DND-41 (cell line): ENCODE measurements at regions not wholly inside any gene's neighbourhood (a gene's known extent, or its start where the extent isn't known, plus 50 kb on each side); places are given as distances from the start of the nearest gene placed in this dataset.

Source experiments
- ATAC-seq: fragments of 200-7000 bp; cut with Tn5 transposase; 3 replicates; pipeline ENCODE4 v1.9.1; 2021; ENCODE audit warnings: low read depth; ENCODE audit not compliant: insufficient read depth
- DNase-seq: peaks from one replicate; pipeline ENCODE4 v3.0.0-alpha.2; 2020
- H2AFZ ChIP-seq: 2 replicates; pipeline ENCODE4 v1.6.0; 2012; ENCODE audit warnings: low read depth, low read length
- H3K27ac ChIP-seq: 2 replicates; pipeline ENCODE4 v1.5.1; 2012; ENCODE audit warnings: low read length, inconsistent platforms
- H3K27me3 ChIP-seq: fragments of 200-600 bp; sonication (generic); 2 replicates; pipeline ENCODE4 v1.6.0; 2012; ENCODE audit warnings: low read length, mild to moderate bottlenecking, inconsistent platforms; ENCODE audit not compliant: insufficient read depth, poor library complexity
- H3K36me3 ChIP-seq: 2 replicates; pipeline ENCODE4 v1.5.1; 2012; ENCODE audit warnings: low read length, inconsistent platforms; ENCODE audit not compliant: insufficient read depth
- H3K4me1 ChIP-seq: 2 replicates; pipeline ENCODE4 v1.5.1; 2012; ENCODE audit warnings: mild to moderate bottlenecking, low read length; ENCODE audit not compliant: insufficient read depth
- H3K4me2 ChIP-seq: 2 replicates; pipeline ENCODE4 v1.6.0; 2012; ENCODE audit warnings: mild to moderate bottlenecking, moderate library complexity, low read length, inconsistent platforms; ENCODE audit not compliant: insufficient read depth
- H3K4me3 ChIP-seq, 2 experiments: fragments of 200-600 bp in 1 of 2; shearing (Covaris generic) in 1 of 2; 2 replicates each; pipeline ENCODE4 v1.5.1; 2012 to 2016; ENCODE audit warnings: inconsistent platforms in 2 of 2, low read length in 2 of 2, mild to moderate bottlenecking in 2 of 2, low read depth in 1 of 2, moderate library complexity in 1 of 2
- H3K79me2 ChIP-seq: 2 replicates; pipeline ENCODE4 v1.6.0; 2012; ENCODE audit warnings: low read length, inconsistent platforms; ENCODE audit not compliant: insufficient read depth
- H3K9ac ChIP-seq: 2 replicates; pipeline ENCODE4 v1.6.0; 2012; ENCODE audit warnings: low read depth, mild to moderate bottlenecking, inconsistent platforms, low read length, moderate library complexity
- H3K9me3 ChIP-seq: 2 replicates; pipeline ENCODE4 v1.5.1; 2012; ENCODE audit warnings: low read length, moderate library complexity, mild to moderate bottlenecking, inconsistent platforms; ENCODE audit not compliant: insufficient read depth, severe bottlenecking
- H4K20me1 ChIP-seq: 2 replicates; pipeline ENCODE4 v1.6.0; 2012; ENCODE audit warnings: low read length; ENCODE audit not compliant: insufficient read depth
- CTCF ChIP-seq: IDR thresholded peaks from 2 replicates; pipeline ENCODE4 v1.5.1; 2012; ENCODE audit warnings: borderline replicate concordance, low read length, moderate library complexity, mild to moderate bottlenecking; ENCODE audit not compliant: poor library complexity, severe bottlenecking; ENCODE audit errors: extremely low read depth
- EZH2 ChIP-seq: IDR thresholded peaks from 3 replicates; pipeline ENCODE4 v1.6.1; 2012; ENCODE audit warnings: borderline replicate concordance, low read depth, mild to moderate bottlenecking, moderate library complexity, low read length, inconsistent platforms; ENCODE audit not compliant: severe bottlenecking

- no peak for ATAC-seq
- Histone ChIP-seq H4K20me1 (no peaks in the 10 kb centered on the region), H2AFZ (no peak overlapping the region), H3K27me3 (no peaks in the 10 kb centered on the region), H3K4me2 (no peak overlapping the region), H3K27ac (no peak overlapping the region), H3K79me2 (no peaks in the 10 kb centered on the region), H3K4me3 (no peak overlapping the region), H3K9me3 (no peaks in the 10 kb centered on the region), H3K4me1 (peaks cover 24% of the 10 kb centered on the region), H3K36me3 (no peaks in the 10 kb centered on the region), H3K9ac (no peak overlapping the region)
- no peak for DNase-seq
- no peak for TF ChIP-seq EZH2
- no peak for TF ChIP-seq CTCF
Observed at GRCh38 chr3:107981471-107982111, 109.2 kb downstream of the CD47 start.

GRCh38 chr3:107979538-107979937 is 111.3 kb downstream of the CD47 start:
- H3K36me3 ChIP-seq = no peaks in the 10 kb centered on the region
- no peak for TF ChIP-seq CTCF
- no peak for TF ChIP-seq EZH2
- H3K4me1 ChIP-seq = peaks cover 37% of the 10 kb centered on the region
- H3K79me2 ChIP-seq = no peaks in the 10 kb centered on the region
- no peaks in the 10 kb centered on the region for H3K9me3 ChIP-seq
- no peak overlapping the region for H3K4me2 ChIP-seq
- H3K9ac ChIP-seq = no peak overlapping the region
- no peak overlapping the region for H2AFZ ChIP-seq
- no peaks in the 10 kb centered on the region for H3K27me3 ChIP-seq
- ATAC-seq (no peak), DNase-seq (no peak)
- H3K4me3 ChIP-seq = no peak overlapping the region
- no peaks in the 10 kb centered on the region for H4K20me1 ChIP-seq
- no peak overlapping the region for H3K27ac ChIP-seq

GRCh38 chr3:107978131-107979055 is 112.4 kb downstream of the CD47 start:
- H3K27me3 ChIP-seq = no peaks in the 10 kb centered on the region
- H3K9ac ChIP-seq = no peak overlapping the region
- ATAC-seq (peak; percentile 78), DNase-seq (peak; percentile 24)
- no peaks in the 10 kb centered on the region for H4K20me1 ChIP-seq
- peak overlapping the region; percentile 44 for H3K27ac ChIP-seq
- peaks cover 37% of the 10 kb centered on the region for H3K4me1 ChIP-seq
- no peaks in the 10 kb centered on the region for H3K9me3 ChIP-seq
- H3K4me2 ChIP-seq = peak overlapping the region; percentile 20
- TF ChIP-seq CTCF = no peak
- no peak for TF ChIP-seq EZH2
- no peak overlapping the region for H3K4me3 ChIP-seq
- H3K79me2 ChIP-seq = no peaks in the 10 kb centered on the region
- peak overlapping the region; percentile 41; the same call in 1 of the 2 replicates for H2AFZ ChIP-seq
- no peaks in the 10 kb centered on the region for H3K36me3 ChIP-seq
